Activated CD4-positive, CD25-positive, alpha-beta regulatory T cell treated with anti-CD3 and anti-CD28 coated beads, Interleukin-2, amount 50 U/mL, for 72 hours (primary cell): ENCODE measurements at regions not wholly inside any gene's neighbourhood (a gene's known extent, or its start where the extent isn't known, plus 50 kb on each side); places are given as distances from the start of the nearest gene placed in this dataset.
"Not testable (repeated sequence)": the region's sequence is repeated elsewhere in the genome, so short reads cannot be mapped to it uniquely, and the experiment has no call there.

Experiments
- DNase-seq: peaks from one replicate; pipeline ENCODE4 v3.0.0; 2021

DNA sequence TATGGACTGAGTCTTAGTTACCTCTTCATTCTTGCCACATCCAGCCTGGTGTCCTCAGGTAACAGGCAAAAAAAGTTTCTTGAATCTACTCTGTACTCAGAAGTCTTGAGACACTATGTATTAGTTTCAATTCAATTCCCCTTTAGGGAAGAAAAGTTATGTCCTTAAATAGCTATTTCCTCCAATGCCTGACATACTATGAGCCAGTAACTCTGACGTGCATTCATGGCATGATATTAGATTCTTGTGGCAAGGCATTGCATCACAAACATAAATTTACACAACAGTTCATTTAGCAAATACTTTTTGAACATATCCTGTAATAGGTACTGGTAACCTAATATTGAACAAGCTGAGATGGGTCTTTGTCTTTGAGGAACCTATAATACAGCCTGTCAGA is 109.3 kb upstream of the FOXB1 start:
- DNase-seq, result no peak

DNA sequence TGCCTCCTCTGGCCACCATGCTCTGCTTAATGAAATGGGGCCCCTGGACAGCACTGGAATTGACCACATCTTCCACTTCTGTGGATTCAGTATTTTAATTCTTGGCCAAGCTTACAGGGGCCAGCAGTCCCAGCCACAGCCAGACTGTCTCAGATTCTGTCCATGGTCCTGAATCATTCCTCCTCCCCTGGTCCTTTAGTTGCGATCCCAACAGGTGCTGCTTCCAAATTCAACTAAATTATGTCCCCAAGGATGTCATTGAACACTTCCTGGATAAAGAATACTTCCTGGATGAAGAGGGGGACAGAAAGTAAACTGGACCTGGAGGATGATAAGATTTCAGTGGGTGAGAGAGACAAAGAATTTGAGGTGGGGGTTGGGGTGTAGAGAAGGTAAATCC is 111.1 kb upstream of the FOXB1 start:
- DNase-seq, result no peak

DNA sequence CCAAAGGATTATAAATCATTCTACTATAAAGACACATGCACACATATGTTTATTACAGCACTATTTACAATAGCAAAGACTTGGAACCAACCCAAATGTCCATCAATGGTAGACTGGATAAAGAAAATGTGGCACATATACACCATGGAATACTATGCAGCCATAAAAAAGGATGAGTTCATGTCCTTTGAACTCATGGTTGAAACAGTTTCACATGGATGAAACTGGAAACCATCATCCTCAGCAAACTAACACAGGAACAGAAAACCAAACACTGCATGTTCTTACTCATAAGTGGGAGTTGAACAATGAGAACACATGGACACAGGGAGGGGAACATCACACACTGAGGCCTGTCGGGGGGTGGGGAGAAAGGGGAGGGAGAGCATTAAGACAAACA is 116.2 kb upstream of the FOXB1 start:
- not testable (repeated sequence) for DNase-seq

DNA sequence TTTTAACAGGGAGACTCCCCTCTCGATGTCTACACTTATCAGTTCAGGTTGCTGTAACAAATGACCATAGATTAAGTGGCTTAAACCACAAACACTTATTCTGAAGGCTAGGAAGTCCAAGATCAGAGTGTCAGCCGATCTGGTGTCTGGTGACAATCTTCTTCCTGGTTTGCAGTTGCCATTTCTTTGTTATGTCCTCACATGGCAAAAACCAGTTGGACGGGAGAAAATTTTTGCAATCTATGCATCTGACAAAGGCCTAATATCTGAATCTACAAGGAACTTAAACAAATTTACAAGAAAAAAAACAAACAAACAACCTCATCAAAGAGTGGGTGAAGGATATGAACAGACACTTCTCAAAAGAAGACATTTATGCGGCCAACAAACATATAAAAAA is 116.9 kb upstream of the FOXB1 start:
- DNase-seq, result no peak

DNA sequence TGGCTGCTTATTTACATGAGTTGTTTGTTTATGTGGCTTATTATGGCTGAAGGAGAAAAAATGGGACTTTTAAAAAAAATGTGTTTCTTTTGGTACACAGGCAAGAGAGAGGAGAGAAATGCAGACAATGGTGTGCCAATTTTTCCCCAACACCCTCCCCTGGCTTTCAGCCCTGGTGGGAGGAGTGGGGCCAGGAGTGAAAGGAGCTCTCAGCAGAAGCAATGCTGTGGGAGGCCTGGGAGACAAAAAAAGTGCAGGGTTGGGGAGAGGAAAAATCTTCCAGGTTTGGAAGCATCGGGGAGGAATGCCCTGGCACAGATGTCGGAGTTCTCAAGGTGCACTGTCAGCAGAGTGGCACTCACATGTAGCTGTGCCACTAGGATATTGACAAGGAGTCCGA is 117.7 kb upstream of the FOXB1 start:
- DNase-seq, result no peak

DNA sequence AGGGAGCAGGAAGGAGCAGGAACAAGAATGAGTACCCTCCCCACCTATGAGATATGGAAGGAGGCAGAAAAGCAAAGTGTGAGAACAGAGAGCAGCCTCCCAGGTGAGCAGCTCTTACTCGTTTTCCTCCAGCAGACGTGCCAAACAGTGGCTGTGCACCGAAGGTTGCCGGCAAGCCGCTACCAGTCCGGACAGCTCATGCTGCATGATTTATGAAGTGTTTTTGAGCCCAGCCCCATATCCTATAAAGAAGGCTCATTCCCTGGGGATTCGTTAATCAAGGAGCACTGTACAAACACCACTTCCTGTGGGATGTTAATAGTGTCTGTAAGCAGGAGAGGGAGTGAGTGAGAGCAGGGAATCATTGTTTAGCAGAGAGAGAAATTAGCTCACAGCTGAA is 118.3 kb upstream of the FOXB1 start:
- DNase-seq, result no peak

DNA sequence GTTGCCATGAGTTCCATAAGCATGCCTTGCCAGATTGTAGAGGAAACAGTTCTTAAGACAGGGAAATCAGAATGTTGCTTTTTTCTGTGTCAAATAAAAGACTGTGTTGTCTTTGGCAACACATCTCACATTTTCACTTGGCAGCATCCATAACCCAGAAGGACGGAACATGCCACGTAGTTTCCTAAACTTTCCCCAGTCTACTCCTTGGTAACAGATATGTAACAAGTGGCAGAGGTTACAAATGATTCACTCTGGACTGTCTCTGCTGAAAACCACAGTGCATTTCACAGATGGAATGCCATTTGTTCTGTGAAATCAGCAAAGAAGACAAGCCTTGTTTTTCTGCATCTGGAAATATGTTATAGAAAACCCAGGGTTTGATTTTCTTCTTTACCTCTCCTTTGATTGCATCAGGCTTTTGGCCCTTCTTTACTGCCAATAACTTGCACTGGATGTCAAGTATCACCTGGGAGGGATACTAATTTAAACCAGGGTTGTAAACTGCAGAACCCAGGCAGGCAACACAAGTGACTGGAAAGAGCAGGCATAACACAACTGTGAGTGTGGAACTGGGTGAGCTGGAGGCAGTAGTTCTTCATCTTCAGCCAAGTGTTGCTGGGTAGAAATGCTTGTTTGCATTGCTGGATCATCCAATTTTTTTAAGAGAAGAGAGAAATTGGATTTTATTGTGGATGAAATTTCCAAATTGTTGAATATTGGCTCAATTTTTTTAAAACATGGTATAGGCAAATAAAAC is 124.4 kb upstream of the FOXB1 start:
- no peak for DNase-seq

DNA sequence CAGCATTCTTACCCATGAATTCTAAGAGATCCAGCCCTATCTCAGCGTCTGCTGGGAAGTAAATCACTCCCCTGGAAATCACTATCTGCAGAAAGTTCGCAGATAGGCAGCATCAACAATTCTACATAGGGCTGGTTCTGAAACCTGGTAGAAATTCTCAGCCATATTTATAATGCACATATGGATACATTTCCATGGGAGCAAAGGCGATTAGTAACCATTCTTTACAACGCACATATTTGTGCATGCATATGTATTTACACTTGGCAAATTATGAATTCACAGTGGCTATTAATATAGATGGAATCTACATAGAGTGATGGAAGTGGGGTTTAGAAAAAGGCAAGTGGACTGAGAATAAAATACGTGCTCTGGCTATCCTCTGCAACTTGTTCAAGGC is 128.0 kb upstream of the FOXB1 start:
- no peak for DNase-seq

DNA sequence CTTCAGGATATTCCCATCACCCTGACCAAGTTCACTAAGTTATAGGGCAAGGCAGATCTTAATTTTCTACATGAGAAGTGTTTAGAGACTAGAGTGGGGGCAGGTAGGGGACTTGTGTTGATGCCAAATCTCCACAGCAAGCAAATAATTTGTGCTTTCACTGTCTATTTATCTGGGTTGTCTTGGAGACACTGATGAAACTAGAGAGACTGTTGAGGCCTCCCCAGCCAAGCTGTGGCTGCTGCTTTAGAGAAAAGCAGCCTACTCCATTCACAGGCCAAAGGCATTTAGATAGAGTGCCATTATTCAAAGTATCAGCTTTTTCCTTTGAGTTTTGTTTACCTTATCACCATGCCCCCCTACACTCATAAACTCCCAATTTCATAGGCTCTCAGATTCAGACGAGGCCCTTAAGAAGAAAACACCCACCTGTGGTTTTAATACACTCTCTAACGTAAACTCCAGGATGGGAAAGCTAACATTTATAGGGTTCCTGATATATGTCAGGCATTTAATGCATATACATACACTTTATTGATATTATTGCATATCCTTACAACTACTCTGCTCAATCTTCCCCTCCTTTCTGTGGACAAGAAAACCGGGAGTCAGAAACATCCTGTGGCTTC is 130.4 kb upstream of the FOXB1 start:
- no peak for DNase-seq

DNA sequence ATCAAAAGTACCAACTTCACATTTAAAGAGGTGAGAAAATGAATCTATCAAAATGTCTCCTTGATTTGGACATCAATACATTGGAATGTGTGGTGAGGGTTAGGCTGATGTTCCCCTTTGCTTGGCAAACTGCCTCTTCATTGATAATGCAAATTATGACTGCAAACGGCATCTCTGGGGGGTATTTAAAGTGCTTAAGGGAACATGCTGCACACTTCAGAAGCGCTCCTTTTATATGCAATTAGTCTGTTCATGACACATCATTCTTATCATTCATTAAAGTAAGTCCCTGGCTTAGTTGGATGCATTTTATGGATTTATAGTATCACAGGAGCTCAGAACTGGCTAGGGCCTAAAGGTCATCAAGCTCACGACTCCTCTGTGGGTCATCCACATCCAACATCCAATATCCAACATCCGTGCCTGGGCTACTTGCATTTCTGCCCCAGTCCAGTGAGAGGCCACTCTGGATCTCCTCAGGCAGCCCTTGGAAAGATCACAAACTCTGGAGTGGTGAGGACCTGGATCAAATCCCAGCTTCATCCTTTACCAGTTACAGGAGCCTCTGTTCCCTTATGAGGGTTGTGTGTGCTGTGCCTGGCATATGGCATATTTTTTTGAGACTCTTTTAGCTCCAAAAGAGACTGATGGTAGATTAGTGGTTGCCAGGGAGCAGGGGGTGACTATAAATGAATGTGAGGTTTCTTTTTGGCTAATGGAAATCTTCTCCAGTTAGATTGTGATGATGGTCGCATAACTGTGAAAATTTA is 136.8 kb upstream of the FOXB1 start:
- no peak for DNase-seq

DNA sequence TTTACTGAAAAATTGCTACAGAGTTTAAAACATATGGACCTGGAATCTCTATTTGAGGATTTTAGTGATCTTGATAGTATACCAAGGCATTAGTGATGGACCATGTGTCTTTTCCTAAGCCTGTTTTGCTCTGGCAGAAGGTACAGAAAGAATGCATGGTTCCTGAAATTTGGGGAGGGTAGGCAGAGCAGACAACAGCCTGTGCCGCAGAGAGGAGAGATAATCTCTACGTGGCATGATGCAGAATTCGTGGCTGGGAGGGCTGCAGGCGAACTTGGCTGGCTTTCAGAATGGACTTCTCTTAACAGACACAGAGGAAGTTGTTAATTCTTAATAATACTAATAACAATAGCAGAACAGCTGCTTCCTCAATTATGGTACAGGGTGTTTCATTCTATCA is 137.5 kb upstream of the FOXB1 start:
- no peak for DNase-seq

DNA sequence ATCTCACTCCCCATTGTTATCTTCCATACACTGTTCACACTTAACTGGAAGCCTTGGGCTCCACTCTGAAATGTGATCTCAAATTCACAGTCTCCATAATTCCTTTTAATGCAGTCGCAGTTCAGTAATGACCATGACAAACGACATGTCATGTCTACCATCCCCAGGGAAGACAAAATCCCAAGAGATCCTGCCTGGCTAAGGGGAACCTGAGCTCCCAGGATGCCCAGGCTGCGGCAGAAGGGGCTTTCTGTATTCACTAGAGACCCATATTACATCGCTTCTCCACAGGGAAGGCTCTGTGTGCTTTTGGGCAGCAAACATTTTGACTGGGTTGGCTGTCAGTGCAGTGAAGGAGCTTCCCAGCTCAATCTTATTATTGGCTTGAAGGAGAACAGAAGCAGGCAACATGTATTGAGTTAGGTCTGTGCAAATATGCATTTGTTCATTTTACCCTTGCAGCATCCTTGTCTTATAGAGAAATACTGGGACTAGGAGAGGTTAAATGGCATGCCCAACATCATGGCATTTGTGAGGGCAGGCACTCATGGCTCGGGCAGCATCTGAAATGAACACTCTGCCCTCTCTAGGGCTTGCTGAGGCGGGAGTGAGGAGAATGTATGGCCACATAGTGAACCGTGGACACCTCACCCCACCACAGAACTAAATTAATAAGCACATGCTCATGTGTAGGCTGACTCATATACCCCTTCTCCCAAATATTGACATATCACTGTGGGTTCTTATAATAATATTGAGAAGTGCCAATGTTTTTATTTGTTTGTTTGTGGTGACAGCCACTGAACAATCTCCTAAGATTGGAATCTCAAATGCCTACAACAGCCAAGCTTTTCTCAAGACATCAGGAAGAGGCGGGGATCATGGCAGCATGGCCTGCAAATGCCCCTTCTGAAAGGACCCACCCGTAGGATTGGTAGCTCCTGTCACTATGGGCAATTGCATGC is 141.6 kb upstream of the FOXB1 start:
- no peak for DNase-seq

DNA sequence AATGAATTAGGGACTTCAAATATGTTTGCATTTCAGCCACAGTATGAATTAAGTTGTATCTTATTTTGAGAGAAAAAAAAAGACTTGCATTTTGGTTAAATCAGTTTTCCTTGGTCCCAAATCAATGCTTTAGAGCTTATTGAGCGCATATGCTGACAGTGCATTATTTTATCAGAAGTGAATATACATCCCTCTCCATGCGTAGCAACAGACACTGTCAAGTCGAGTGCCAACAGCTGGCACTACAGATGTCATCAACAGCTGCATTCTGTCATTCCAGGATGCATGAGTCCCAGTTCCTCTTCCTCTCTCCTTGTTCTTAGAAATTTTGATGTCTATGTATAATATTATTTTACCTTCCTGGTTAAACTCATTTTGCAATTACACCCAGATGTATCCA is 156.1 kb upstream of the FOXB1 start:
- no peak for DNase-seq

DNA sequence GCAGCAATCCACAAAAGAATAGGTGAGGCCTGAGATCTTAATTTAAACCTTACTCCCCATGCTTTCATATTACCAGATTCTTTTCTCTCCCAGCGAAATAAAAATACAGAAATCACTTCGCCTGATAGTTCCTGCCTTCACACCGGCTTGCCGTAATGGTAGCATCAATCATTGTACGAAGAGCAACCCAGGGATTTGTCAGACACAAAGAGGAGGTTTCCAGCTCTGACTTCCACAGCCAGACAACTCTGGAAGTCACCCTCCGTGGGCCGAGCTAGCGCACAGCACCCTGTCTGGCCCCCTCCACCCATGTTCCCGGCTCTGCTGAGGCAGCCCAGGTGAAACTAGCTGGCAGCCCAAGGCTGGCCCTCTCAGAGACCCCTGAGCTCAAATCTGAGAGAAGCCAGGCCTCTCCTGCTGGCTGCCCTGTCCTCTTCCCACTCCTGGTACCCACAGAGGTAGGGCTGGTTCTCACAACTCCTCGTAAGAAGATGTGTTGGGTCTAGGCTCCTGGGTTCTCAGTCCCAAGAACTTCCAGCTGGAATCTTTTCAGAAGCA is 156.9 kb upstream of the BNIP2 start:
- no peak for DNase-seq

DNA sequence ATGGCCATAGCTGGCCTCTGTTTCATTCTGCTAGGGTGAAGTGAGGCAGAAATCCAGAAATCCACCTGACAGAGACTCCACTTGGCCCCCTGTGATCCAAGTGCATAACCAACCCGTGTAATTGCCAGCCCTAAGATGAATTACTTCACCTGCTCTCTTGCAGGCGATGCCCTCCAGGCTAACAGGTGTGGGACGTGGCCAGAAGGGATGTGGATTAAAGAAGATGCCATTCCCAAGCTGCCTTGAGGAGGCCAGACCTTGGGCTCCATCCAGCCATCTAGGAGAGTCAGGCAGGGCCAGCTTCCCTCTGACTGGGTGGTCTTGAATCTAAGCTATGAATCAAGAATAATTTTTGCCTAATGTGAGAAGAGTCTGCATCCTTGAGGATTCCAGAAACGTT is 154.5 kb upstream of the BNIP2 start:
- DNase-seq, result no peak

DNA sequence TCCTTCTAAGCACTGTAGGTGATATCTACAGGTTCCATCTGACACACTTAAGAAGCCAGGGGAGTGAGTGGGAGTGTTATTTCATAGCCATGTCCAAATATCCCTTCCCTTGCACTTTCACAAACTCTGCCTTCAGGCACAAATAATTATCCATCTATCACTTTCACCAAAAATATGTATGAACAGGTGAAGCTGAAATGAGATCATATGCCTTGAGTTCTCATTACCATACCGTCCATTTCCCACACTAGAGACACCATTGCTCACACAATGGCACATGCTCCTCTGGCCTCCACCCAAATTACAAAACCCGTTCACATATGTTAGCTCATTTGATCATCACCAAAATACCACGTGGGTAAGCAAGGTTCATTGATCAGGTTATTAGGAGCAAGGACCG is 151.9 kb upstream of the BNIP2 start:
- no peak for DNase-seq

DNA sequence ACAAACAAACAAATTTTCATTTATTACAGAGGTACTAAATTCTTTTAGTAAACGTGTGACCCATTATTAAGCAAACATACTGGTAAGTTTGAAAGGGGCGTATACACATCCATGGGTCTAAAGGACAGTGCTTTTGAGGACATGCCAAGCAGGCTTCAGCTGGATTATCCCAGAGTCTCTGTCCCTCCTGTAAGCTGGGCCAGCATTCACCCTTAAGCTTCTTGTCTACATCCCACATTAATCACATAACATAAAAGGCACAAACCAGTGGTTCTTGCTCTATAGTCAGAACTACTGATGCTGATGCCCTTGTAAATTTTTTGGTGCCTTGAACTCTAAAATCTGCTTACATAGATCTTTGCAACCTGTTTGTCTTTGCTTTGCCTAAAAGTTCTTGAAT is 150.8 kb upstream of the BNIP2 start:
- no peak for DNase-seq

DNA sequence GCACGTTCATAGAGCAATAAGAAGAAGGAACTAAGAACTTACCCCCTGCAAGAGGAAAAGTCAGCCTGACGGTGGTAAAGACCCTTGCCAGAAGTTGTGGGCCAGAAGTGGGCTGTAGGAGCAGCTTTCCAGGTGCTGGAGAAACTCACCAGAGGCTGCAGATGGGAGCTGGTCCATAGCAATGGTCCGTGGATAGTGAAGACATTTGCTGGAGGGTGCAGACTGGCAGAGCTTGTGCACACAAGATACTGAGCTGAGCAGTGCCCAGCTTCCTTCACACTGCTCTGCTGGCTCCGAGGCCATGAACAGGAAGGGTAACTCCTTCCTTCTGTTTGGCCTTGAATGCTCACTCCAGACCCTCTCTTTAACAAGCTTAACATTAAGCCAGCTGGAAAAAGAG is 149.8 kb upstream of the BNIP2 start:
- no peak for DNase-seq

DNA sequence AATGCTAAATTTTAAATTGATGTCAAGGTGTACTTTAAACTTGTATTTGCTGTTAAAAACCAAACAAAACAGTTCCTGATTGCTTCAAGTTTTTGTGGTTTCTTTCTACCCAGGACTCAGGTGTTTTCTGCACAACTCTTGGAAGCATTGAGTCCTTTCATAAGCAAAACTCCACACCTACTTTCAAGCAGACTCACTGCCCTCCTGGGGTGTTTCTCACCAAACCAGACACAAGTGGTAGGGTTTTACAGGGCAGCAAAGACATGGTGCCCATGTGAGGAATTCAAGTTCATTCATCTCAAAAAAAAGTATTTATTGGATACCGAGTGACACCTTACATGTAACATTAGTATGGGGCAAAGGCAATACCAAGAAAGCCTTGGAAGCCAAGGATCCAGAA is 146.7 kb upstream of the BNIP2 start:
- no peak for DNase-seq

DNA sequence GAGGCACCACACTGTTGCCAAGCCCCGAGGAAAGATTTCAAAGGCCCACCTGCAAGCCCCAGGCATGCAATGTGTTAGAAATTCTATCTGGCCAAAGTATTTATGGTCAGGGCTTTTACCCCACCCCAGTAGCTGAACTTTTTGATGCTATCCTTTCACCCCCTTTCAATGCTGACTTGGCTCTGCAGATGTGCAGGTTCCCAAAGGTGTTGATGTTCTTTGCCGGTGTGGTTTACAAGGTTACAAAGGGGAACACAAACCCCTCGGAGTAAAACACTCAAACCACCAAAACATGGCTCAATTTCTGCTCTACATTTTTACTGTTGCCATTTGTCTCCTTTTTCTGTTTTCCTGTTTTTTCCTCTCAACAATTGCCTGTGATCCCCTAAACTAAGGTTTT is 145.4 kb upstream of the BNIP2 start:
- no peak for DNase-seq

DNA sequence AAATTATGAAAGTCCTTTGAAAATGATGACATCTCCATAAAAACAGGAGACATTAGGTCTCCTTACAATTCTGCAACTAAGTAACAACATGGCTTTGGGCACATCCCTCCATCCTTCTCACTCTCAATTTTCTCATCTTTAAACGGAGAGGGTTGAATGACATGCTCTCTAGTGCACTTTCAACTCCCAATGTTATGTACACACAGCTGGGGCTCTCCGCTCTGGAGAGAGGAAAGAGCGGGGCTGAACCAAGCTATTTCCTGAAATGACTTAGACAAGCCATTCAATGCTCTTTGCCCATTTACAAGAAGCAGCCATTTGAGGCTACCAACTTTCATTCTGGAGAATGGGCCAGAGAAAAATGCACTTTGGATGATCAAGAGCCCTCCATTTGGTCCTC is 144.2 kb upstream of the BNIP2 start:
- no peak for DNase-seq

DNA sequence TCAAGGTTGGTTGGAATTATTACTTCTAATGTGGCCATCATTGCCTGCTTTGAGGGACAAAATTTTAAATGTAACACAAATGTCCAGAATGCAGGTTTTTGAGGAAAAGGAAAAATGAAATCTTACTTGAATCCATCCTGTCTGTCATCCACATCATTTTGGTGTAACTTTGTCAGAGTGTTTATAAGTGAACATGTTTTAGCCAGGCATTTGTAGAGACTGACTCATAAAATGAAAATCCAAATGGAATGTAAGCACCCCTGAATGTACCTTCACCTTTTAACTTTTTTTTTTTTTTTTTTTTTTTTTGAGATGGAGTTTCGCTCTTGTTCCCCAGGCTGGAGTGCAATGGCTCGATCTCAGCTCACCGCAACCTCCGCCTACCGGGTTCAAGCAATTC is 141.8 kb upstream of the BNIP2 start:
- DNase-seq, result no peak

DNA sequence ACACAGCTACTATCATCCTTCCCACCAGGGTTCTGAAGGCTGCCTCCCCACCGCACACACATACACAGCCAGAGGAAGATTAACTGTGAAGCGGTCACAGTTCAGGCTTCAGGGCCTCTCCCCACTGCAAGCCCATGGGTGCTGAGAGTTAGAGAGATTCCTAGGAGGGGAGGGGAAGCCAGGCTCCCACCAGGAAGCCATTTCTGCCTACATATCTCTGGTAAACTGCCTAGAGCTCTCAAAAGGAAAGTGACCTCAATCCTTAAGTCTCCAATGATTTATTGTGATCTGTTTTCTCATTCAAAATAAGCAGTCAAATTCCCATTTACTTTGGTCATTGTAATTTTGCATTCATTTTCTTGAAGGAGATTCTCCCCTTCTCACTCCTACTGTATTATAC is 141.0 kb upstream of the BNIP2 start:
- no peak for DNase-seq
